HepG2 (cell line): ENCODE measurements at regions not wholly inside any gene's neighbourhood (a gene's known extent, or its start where the extent isn't known, plus 50 kb on each side); places are given as distances from the start of the nearest gene placed in this dataset.

Source experiments
- ATAC-seq: fragments of 200-7000 bp; cut with Tn5 transposase; 3 replicates; pipeline ENCODE4 v1.9.1; 2020; ENCODE audit warnings: mild to moderate bottlenecking, moderate library complexity
- BruUV-seq: library from RNA; stranded (reverse); fragments of 400-500 nt; replicated peaks from 2 replicates; lab custom pipeline; 2021; lab: Mats Ljungman, UMichigan
- CTCF ChIA-PET: fragments of 300-600 bp; formaldehyde crosslinking; extraction: SDS; loops from one replicate; lab custom pipeline; 2021; ENCODE audit warnings: low total read pairs, inconsistent platforms, low intra/inter-chr PET ratio; lab: Yijun Ruan, JAX
- POLR2A ChIA-PET: fragments of 350-600 bp; sonication (Branson Sonifier 250); formaldehyde crosslinking; loops from one replicate; lab custom pipeline; 2020; ENCODE audit warnings: antibody characterized with exemption, inconsistent platforms; lab: Yijun Ruan, JAX
- DNase-seq: peaks from one replicate; pipeline ENCODE4 v3.0.0-alpha.2; 2015; ENCODE audit warnings: low spot score
- FAIRE-seq: peaks from 3 replicates; lab custom pipeline; 2011; peaks lifted over from hg19 to GRCh38; lab: Jason Lieb, UNC
- H2AFZ ChIP-seq: one replicate; pipeline ENCODE4 v1.6.1; 2011; ENCODE audit warnings: low read length, inconsistent platforms
- H3K27ac ChIP-seq: fragments of 300-600 bp; 3 replicates; pipeline ENCODE4 v1.8.0; 2011; ENCODE audit warnings: mixed run types, mild to moderate bottlenecking, mixed read lengths, low read length, inconsistent platforms; ENCODE audit not compliant: insufficient read depth; ENCODE audit errors: extremely low read length
- H3K27me3 ChIP-seq, 2 experiments: fragments of 200-600 bp in 1 of 2; 2 replicates in 1 of 2; 3 replicates in 1 of 2; pipeline versions ENCODE4 v1.6.0 to v1.8.0; 2011; ENCODE audit warnings: low read length in 2 of 2, mild to moderate bottlenecking in 2 of 2, moderate library complexity in 2 of 2, inconsistent platforms in 1 of 2; ENCODE audit not compliant: insufficient read depth in 2 of 2, control insufficient read depth in 1 of 2
- H3K36me3 ChIP-seq, 2 experiments: fragments of 200-600 bp in 1 of 2; replicated peaks in 1 of 2; 2 replicates in 1 of 2; 3 replicates in 1 of 2; pipeline versions ENCODE4 v1.5.1 to v1.8.0; 2011; ENCODE audit warnings: low read length in 2 of 2, inconsistent platforms in 1 of 2; ENCODE audit not compliant: insufficient read depth in 2 of 2, control insufficient read depth in 1 of 2
- H3K4me1 ChIP-seq: 2 replicates; pipeline ENCODE4 v1.5.1; 2012; ENCODE audit warnings: low read length, inconsistent platforms; ENCODE audit not compliant: insufficient read depth
- H3K4me2 ChIP-seq: 2 replicates; pipeline ENCODE4 v1.6.0; 2011; ENCODE audit warnings: low read depth, low read length, inconsistent platforms
- H3K4me3 ChIP-seq, 3 experiments: fragments of 200-600 bp in 1 of 3; sonication (generic), shearing (Covaris generic) in 1 of 3; replicated peaks in 1 of 3; 2 replicates each; pipeline ENCODE4 v1.5.1; 2011 to 2016; ENCODE audit warnings: low read length in 3 of 3, inconsistent platforms in 2 of 3, low read depth in 2 of 3, mild to moderate bottlenecking in 2 of 3, control low read depth in 1 of 3, mixed read lengths in 1 of 3; ENCODE audit not compliant: insufficient read depth in 1 of 3
- H3K79me2 ChIP-seq: one replicate; pipeline ENCODE4 v1.6.1; 2011; ENCODE audit warnings: low read length, inconsistent platforms; ENCODE audit not compliant: insufficient read depth
- H3K9ac ChIP-seq: 2 replicates; pipeline ENCODE4 v1.6.0; 2011; ENCODE audit warnings: mild to moderate bottlenecking, low read depth, low read length, inconsistent platforms; ENCODE audit not compliant: insufficient read depth
- H3K9me3 ChIP-seq: 2 replicates; pipeline ENCODE4 v1.5.1; 2012; ENCODE audit warnings: mild to moderate bottlenecking, low read length
- H4K20me1 ChIP-seq: 2 replicates; pipeline ENCODE4 v1.6.0; 2011; ENCODE audit warnings: inconsistent platforms, mild to moderate bottlenecking, low read length, moderate library complexity; ENCODE audit not compliant: insufficient read depth
- ATF1 ChIP-seq: IDR thresholded peaks from 2 replicates; pipeline ENCODE4 v1.6.1; 2016; ENCODE audit warnings: mild to moderate bottlenecking, control low read depth
- HMG20B ChIP-seq: conservative IDR thresholded peaks from 2 replicates; pipeline ENCODE4 v1.6.1; 2016; ENCODE audit warnings: missing genetic modification reagents, missing compliant biosample characterization
- IRF2 ChIP-seq: IDR thresholded peaks from 2 replicates; pipeline ENCODE4 v1.6.1; 2018; ENCODE audit warnings: missing genetic modification reagents, missing compliant biosample characterization
- NR2F6 ChIP-seq, 2 experiments: IDR thresholded peaks; 2 replicates each; pipeline ENCODE4 v1.6.1; 2016; ENCODE audit warnings: antibody characterized with exemption in 1 of 2, mild to moderate bottlenecking in 1 of 2
- NRL ChIP-seq: sonication (generic); formaldehyde crosslinking; IDR thresholded peaks from 2 replicates; pipeline ENCODE4 v1.5.0; 2020; ENCODE audit warnings: missing genetic modification reagents, mild to moderate bottlenecking, moderate library complexity, borderline replicate concordance
- RXRA ChIP-seq: sonication (generic); formaldehyde crosslinking; IDR thresholded peaks from 2 replicates; pipeline ENCODE4 v1.5.1; 2020; ENCODE audit warnings: missing genetic modification reagents
- YEATS4 ChIP-seq: sonication (generic); formaldehyde crosslinking; IDR thresholded peaks from 2 replicates; pipeline ENCODE4 v1.4.0; 2020; ENCODE audit warnings: missing genetic modification reagents, borderline replicate concordance
- YY1 ChIP-seq: IDR thresholded peaks from 2 replicates; pipeline ENCODE4 v1.6.1; 2011; ENCODE audit warnings: low read length, low read depth, moderate library complexity, mild to moderate bottlenecking; ENCODE audit not compliant: insufficient read depth, insufficient replicate concordance
- ZNF432 ChIP-seq: sonication (generic); formaldehyde crosslinking; IDR thresholded peaks from 2 replicates; pipeline ENCODE4 v1.5.0; 2020; ENCODE audit warnings: missing genetic modification reagents, mild to moderate bottlenecking, borderline replicate concordance
- ZNF460 ChIP-seq: sonication (generic); formaldehyde crosslinking; IDR thresholded peaks from 2 replicates; pipeline ENCODE4 v1.5.1; 2020; ENCODE audit warnings: missing genetic modification reagents, mild to moderate bottlenecking, borderline replicate concordance
- ZNF614 ChIP-seq: IDR thresholded peaks from 2 replicates; pipeline ENCODE4 v1.6.1; 2018; ENCODE audit warnings: missing biosample characterization, missing genetic modification reagents, inconsistent platforms, borderline replicate concordance
- ZNF780A ChIP-seq: sonication (generic); formaldehyde crosslinking; IDR thresholded peaks from 2 replicates; pipeline ENCODE4 v1.8.0; 2022; ENCODE audit warnings: mild to moderate bottlenecking, missing genetic modification reagents, moderate library complexity
- ZNF782 ChIP-seq: sonication (generic); formaldehyde crosslinking; IDR thresholded peaks from 2 replicates; pipeline ENCODE4 v1.4.0; 2020; ENCODE audit warnings: missing genetic modification reagents, mild to moderate bottlenecking, borderline replicate concordance
- WGBS: methylation state at CpG from one replicate; pipeline ENCODE4 v1.1.6; 2017; ENCODE audit warnings: low lambda C conversion rate; 5-methylcytosine and 5-hydroxymethylcytosine counted together
- in situ Hi-C: cut with HindIII; loops from 2 replicates; pipeline ENCODE4 v1.10.0; 2017; ENCODE audit warnings: low pct_unique_long_range_greater_than_20kb; ENCODE audit not compliant: extremely low pct_ligation_motif_present
- intact Hi-C: fragments of 100-400 bp; cut with micrococcal nuclease; formaldehyde crosslinking; loops from one replicate; pipeline ENCODE4 v1.10.0; 2022; ENCODE audit not compliant: unreplicated experiment
- TF ChIP-seq, protein P1 (sequence below): sonication (generic); formaldehyde crosslinking; IDR thresholded peaks from 2 replicates; pipeline ENCODE4 v1.9.0; 2022; ENCODE audit warnings: missing genetic modification reagents, mild to moderate bottlenecking, borderline replicate concordance
- TF ChIP-seq, protein P2 (sequence below): sonication (generic); formaldehyde crosslinking; IDR thresholded peaks from 2 replicates; pipeline ENCODE4 v1.4.0; 2020; ENCODE audit warnings: missing genetic modification reagents, mild to moderate bottlenecking, borderline replicate concordance
- TF ChIP-seq, protein P3 (sequence below): sonication (generic); formaldehyde crosslinking; IDR thresholded peaks from 2 replicates; pipeline ENCODE4 v1.4.0; 2020; ENCODE audit warnings: missing genetic modification reagents, borderline replicate concordance

DNA sequence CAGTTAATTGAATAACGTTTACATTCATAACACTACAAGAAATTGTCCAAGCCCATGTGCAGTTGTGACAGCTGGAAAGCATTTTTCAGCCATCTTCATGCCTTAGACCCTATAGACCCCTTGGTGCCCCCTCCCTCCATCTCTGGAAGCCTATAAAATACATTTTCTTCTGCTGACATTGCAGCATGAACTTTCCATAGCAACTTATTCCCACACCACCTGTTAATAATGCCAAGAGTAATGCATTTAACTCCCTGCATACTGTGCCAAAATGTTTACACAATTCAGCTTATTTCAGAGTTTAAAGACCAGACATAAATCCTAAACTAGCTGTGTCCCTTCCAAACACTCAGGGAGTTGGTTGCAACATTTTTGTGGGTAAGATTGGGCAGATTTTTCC is 143.0 kb upstream of the ARHGAP20 start (continued):
- TF ChIP-seq, protein P1, sequence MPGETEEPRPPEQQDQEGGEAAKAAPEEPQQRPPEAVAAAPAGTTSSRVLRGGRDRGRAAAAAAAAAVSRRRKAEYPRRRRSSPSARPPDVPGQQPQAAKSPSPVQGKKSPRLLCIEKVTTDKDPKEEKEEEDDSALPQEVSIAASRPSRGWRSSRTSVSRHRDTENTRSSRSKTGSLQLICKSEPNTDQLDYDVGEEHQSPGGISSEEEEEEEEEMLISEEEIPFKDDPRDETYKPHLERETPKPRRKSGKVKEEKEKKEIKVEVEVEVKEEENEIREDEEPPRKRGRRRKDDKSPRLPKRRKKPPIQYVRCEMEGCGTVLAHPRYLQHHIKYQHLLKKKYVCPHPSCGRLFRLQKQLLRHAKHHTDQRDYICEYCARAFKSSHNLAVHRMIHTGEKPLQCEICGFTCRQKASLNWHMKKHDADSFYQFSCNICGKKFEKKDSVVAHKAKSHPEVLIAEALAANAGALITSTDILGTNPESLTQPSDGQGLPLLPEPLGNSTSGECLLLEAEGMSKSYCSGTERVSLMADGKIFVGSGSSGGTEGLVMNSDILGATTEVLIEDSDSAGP, result no peak
- TF ChIP-seq ZNF614 (CRISPR knock-in tag) (no peak), ZNF432 (no peak), IRF2 (no peak), RXRA (CRISPR knock-in tag) (no peak), YY1 (no peak)
- TF ChIP-seq, protein P2, sequence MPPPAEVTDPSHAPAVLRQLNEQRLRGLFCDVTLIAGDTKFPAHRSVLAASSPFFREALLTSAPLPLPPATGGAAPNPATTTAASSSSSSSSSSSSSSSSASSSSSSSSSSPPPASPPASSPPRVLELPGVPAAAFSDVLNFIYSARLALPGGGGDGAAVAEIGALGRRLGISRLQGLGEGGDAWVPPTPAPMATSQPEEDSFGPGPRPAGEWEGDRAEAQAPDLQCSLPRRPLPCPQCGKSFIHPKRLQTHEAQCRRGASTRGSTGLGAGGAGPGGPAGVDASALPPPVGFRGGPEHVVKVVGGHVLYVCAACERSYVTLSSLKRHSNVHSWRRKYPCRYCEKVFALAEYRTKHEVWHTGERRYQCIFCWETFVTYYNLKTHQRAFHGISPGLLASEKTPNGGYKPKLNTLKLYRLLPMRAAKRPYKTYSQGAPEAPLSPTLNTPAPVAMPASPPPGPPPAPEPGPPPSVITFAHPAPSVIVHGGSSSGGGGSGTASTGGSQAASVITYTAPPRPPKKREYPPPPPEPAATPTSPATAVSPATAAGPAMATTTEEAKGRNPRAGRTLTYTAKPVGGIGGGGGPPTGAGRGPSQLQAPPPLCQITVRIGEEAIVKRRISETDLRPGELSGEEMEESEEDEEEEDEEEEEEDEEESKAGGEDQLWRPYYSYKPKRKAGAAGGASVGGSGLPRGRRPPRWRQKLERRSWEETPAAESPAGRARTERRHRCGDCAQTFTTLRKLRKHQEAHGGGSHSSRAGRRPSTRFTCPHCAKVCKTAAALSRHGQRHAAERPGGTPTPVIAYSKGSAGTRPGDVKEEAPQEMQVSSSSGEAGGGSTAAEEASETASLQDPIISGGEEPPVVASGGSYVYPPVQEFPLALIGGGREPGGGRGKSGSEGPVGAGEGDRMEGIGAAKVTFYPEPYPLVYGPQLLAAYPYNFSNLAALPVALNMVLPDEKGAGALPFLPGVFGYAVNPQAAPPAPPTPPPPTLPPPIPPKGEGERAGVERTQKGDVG (CRISPR knock-in tag), result no peak
- TF ChIP-seq, all 625 proteins: peak for 0

DNA sequence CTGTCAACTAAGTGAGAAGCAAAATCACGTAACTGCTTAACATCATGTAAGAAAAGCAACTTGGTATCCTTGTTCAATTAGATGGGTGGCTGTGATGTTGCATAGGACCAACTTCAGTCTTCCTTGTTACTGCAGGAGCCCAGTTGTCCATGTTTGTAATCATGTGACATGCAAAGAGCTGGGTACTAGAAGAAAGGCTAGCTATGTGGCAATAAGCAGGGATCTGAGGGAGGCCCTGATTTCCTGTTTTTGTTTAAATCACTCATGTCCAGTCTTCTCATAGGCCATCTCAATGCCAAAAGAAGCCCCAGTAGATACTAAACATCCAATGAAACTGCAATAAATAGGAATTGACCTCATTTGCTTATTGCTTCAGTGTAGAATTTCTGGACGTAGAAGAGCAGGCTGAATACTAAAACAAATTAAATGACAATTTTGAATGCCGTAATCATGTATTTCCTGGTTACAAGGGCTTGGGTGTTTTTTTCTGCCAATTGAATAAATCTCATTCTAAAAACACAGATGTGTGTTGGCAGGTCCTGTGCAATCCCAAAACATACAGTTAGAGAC is 140.8 kb upstream of the ARHGAP20 start:
- Histone ChIP-seq H3K4me1 (no peaks in the 10 kb centered on the region), H3K36me3 (no peaks in the 10 kb centered on the region), H3K79me2 (no peaks in the 10 kb centered on the region), H3K9ac (no peak overlapping the region), H4K20me1 (no peaks in the 10 kb centered on the region), H3K4me2 (no peak overlapping the region), H2AFZ (no peak overlapping the region), H3K4me3 (no peak overlapping the region)
- ATAC-seq (no peak), DNase-seq (no peak)
- WGBS, result 41% methylated on average over 3 of the region's 3 CpGs
- ChIA-PET POLR2A (no interaction called here), CTCF (no interaction called here)
- in situ Hi-C loops, result no loop called here
- BruUV-seq, result no TSS peak
- TF ChIP-seq ATF1 (CRISPR knock-in tag) (no peak), NR2F6 (IDR thresholded peaks at IDR 0.05) (no peak), NR2F6 (CRISPR knock-in tag; IDR thresholded peaks at IDR 0.05) (no peak), HMG20B (no peak), ZNF780A (CRISPR knock-in tag) (no peak), YEATS4 (CRISPR knock-in tag) (no peak), NRL (no peak), ZNF782 (no peak), ZNF460 (no peak)
- TF ChIP-seq, protein P3, sequence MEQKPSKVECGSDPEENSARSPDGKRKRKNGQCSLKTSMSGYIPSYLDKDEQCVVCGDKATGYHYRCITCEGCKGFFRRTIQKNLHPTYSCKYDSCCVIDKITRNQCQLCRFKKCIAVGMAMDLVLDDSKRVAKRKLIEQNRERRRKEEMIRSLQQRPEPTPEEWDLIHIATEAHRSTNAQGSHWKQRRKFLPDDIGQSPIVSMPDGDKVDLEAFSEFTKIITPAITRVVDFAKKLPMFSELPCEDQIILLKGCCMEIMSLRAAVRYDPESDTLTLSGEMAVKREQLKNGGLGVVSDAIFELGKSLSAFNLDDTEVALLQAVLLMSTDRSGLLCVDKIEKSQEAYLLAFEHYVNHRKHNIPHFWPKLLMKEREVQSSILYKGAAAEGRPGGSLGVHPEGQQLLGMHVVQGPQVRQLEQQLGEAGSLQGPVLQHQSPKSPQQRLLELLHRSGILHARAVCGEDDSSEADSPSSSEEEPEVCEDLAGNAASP (CRISPR knock-in tag), result no peak
- TF ChIP-seq, all 625 proteins: peak for 0
- Histone ChIP-seq H3K27me3 (no peaks in the 10 kb centered on the region), H3K9me3 (no peaks in the 10 kb centered on the region), H3K27ac (no peak overlapping the region)
- no peak for FAIRE-seq
- intact Hi-C loops, result no loop called here
